Thoracic aorta (tissue), 2 donors: ENCODE measurements at regions not wholly inside any gene's neighbourhood (a gene's known extent, or its start where the extent isn't known, plus 50 kb on each side); places are given as distances from the start of the nearest gene placed in this dataset.

Source experiments
- ATAC-seq: fragments of 150-250 bp; one replicate; pipeline ENCODE4 v1.8.0; 2017; ENCODE audit warnings: low read depth; ENCODE audit not compliant: insufficient number of reproducible peaks, low FRiP score
- DNase-seq: peaks from one replicate; pipeline ENCODE4 v3.0.0-alpha.2; 2020; ENCODE audit warnings: low spot score
- H3K27ac ChIP-seq, 2 donors: fragments of 200-600 bp; sonication (generic); 1 replicate in 1 of 2; 2 replicates in 1 of 2; pipeline ENCODE4 v1.5.1; 2016; ENCODE audit warnings: mild to moderate bottlenecking in 2 of 2, moderate library complexity in 2 of 2
- H3K27me3 ChIP-seq: fragments of 200-600 bp; sonication (generic); replicated peaks from 2 replicates; pipeline ENCODE4 v1.6.0; 2016; ENCODE audit warnings: mild to moderate bottlenecking; ENCODE audit not compliant: insufficient read depth
- H3K36me3 ChIP-seq: fragments of 200-600 bp; sonication (generic); one replicate; pipeline ENCODE4 v1.5.1; 2016
- H3K4me1 ChIP-seq, 2 donors: fragments of 200-600 bp; sonication (generic); 1 replicate in 1 of 2; 2 replicates in 1 of 2; pipeline versions ENCODE4 v1.5.1 to v1.6.0; 2016; ENCODE audit warnings: low read depth in 2 of 2, mild to moderate bottlenecking in 1 of 2; ENCODE audit not compliant: control insufficient read depth in 1 of 2
- H3K4me3 ChIP-seq: fragments of 200-600 bp; sonication (generic); 2 replicates; pipeline ENCODE4 v1.5.1; 2016; ENCODE audit warnings: mild to moderate bottlenecking
- H3K9me3 ChIP-seq: fragments of 200-600 bp; sonication (generic); 2 replicates; pipeline ENCODE4 v1.5.1; 2016
- TF ChIP-seq, protein P1 (sequence below): fragments of 200-600 bp; sonication (generic); IDR thresholded peaks from one replicate; pipeline ENCODE4 v1.5.1; 2019; ENCODE audit warnings: antibody characterized with exemption

DNA sequence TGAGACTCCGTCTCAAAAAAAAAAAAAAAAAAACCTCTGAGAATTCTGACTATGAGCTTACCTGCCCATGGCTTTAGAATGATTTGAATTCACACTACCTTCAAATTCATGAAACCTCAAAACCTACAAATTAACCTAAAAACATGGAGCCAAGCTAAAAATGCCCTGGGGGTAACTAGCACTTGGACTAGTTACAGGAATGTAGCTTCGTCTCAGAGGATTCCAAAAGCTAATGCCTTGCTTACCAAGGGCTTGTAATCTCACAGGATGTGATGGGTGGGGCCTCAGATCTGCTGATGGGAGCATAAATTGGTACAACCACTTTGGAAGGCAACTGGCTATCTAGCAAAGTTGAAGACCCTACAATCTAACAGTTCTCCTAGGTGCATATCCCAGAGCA is 79.4 kb upstream of the SPRY1 start:
- no peak for ATAC-seq

DNA sequence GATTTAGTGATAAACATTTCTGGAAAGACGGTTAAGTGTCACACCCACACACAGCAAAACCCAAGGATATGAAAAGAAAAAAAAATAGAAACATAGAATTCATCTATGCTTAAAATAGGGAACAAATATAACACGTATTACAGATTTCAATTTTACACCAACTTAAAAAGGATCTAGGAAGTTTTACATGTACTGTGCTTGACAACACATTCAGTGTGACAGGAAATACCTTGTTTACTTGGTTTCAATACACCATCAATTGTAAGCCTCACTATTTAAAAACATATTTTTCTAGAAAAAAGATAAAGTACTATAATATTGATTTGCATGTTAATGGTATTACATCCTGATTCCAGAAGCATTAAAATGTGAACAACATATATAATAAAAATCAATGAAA is 77.0 kb upstream of the SPRY1 start:
- no peak for ATAC-seq
- TF ChIP-seq, protein P1, sequence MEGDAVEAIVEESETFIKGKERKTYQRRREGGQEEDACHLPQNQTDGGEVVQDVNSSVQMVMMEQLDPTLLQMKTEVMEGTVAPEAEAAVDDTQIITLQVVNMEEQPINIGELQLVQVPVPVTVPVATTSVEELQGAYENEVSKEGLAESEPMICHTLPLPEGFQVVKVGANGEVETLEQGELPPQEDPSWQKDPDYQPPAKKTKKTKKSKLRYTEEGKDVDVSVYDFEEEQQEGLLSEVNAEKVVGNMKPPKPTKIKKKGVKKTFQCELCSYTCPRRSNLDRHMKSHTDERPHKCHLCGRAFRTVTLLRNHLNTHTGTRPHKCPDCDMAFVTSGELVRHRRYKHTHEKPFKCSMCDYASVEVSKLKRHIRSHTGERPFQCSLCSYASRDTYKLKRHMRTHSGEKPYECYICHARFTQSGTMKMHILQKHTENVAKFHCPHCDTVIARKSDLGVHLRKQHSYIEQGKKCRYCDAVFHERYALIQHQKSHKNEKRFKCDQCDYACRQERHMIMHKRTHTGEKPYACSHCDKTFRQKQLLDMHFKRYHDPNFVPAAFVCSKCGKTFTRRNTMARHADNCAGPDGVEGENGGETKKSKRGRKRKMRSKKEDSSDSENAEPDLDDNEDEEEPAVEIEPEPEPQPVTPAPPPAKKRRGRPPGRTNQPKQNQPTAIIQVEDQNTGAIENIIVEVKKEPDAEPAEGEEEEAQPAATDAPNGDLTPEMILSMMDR, result no peak
- Histone ChIP-seq H3K27ac (no peak overlapping the region), H3K36me3 (no peaks in the 10 kb centered on the region), H3K4me3 (no peak overlapping the region), H3K4me1 (no peaks in the 10 kb centered on the region), H3K9me3 (no peaks in the 10 kb centered on the region), H3K27me3 (no peaks in the 10 kb centered on the region)
- DNase-seq, result no peak

More for the DNA sequence above, 79.4 kb upstream of the SPRY1 start:
- no peaks in the 10 kb centered on the region for H3K4me1 ChIP-seq
- H3K9me3 ChIP-seq, result no peaks in the 10 kb centered on the region
- H3K27me3 ChIP-seq, result no peaks in the 10 kb centered on the region
- TF ChIP-seq, protein P1, result no peak
- no peak overlapping the region for H3K4me3 ChIP-seq
- H3K27ac ChIP-seq, result no peak overlapping the region
- DNase-seq, result no peak
- H3K36me3 ChIP-seq, result no peaks in the 10 kb centered on the region

DNA sequence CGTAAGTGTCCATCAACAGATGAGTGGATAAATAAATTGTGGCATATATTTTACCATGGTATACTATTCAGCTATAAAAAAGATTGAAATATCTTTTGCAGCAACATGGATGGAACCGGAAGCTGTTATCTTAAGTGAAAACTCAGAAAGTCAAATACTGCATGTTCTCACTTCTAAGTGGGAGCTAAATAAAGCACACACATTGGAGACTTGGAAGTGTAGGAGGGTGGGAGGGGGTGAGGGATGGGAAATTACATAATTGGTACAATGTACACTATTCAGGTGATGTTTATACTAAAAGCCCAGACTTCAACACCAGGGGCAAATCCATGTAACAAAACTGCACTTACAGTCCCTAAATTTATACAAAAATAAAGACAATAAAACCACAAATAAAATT is 72.6 kb upstream of the SPRY1 start:
- no peak overlapping the region for H3K4me3 ChIP-seq
- H3K27ac ChIP-seq, result no peak overlapping the region
- H3K36me3 ChIP-seq, result no peaks in the 10 kb centered on the region
- DNase-seq (no peak), ATAC-seq (no peak)
- TF ChIP-seq, protein P1, result no peak
- no peaks in the 10 kb centered on the region for H3K27me3 ChIP-seq
- no peaks in the 10 kb centered on the region for H3K4me1 ChIP-seq
- H3K9me3 ChIP-seq, result no peaks in the 10 kb centered on the region

DNA sequence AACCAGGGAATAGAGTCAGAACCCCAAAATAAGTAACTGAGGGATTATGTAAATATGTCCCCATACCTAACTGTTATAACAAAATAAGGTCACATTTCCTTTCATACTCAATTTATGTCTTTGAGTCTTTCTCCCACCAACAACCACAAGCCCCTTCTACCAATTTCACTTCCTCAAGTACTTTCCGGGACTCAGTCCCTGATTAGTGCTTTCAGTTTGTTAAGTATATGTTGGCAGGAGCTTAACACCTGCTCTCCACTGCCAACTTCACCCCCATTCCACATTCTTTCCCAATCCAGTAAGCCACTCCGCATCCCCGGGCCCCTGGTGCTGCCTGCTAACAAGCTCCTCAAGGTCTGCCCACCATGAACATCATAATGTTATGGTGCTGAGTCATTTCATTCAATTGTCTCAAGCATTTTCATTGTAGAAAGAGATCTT is 71.3 kb upstream of the SPRY1 start:
- DNase-seq (no peak), ATAC-seq (no peak)
- Histone ChIP-seq H3K27me3 (no peaks in the 10 kb centered on the region), H3K9me3 (no peaks in the 10 kb centered on the region), H3K4me3 (no peak overlapping the region), H3K27ac (no peak overlapping the region), H3K4me1 (no peaks in the 10 kb centered on the region), H3K36me3 (no peaks in the 10 kb centered on the region)
- TF ChIP-seq, protein P1, result no peak

DNA sequence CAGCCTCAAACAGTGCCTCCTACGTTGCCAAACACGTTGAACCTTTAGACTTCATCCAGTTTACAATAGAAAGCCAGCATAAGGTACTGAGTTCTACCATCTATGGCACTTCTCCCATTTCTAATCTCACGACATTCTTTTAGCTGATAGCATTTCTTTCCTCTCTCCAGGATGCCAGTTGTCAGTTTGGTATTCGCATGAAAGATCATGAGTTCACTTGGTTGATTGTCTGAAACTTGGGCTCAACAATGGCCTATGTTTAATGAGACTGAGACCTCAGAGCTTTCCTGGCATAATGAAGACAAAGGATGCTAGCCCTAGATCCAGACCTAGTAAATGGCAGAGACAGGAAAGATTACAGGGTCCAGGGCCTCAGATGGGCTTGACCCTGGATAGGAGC is 69.2 kb upstream of the SPRY1 start:
- H3K4me1 ChIP-seq, result no peaks in the 10 kb centered on the region
- ATAC-seq, result no peak
- H3K36me3 ChIP-seq, result no peaks in the 10 kb centered on the region
- TF ChIP-seq, protein P1, result no peak
- no peak overlapping the region for H3K27ac ChIP-seq
- no peak for DNase-seq
- no peak overlapping the region for H3K4me3 ChIP-seq
- no peaks in the 10 kb centered on the region for H3K9me3 ChIP-seq
- no peaks in the 10 kb centered on the region for H3K27me3 ChIP-seq
